ENCODE measurements at regions not wholly inside any gene's neighbourhood (a gene's known extent, or its start where the extent isn't known, plus 50 kb on each side); places are given as distances from the start of the nearest gene placed in this dataset.

- TF ChIP-seq CTCF (IDR thresholded peaks at IDR 0.05) (no peak), EP300 (IDR thresholded peaks at IDR 0.05) (no peak), POLR2AphosphoS5 (IDR thresholded peaks at IDR 0.05) (no peak), POLR2A (IDR thresholded peaks at IDR 0.05) (no peak)
Observed at GRCh38 chr13:99124794-99125316, 75.8 kb upstream of the UBAC2 start.
